Keratinocyte (primary cell): ENCODE measurements at regions not wholly inside any gene's neighbourhood (a gene's known extent, or its start where the extent isn't known, plus 50 kb on each side); places are given as distances from the start of the nearest gene placed in this dataset.

Experiments
- DNase-seq: peaks from one replicate; pipeline ENCODE4 v3.0.0-alpha.2; 2011; ENCODE audit warnings: low read depth, missing footprints, low spot score
- FAIRE-seq: peaks from 2 replicates; lab custom pipeline; 2011; peaks lifted over from hg19 to GRCh38; lab: Jason Lieb, UNC
- H2AFZ ChIP-seq: 2 replicates; pipeline ENCODE4 v1.6.0; 2012; ENCODE audit warnings: low read length, control low read depth, inconsistent platforms; ENCODE audit not compliant: control insufficient read depth
- H3K27ac ChIP-seq: 2 replicates; pipeline ENCODE4 v1.5.1; 2011; ENCODE audit warnings: low read length; ENCODE audit not compliant: control insufficient read depth, insufficient read depth
- H3K27me3 ChIP-seq: 3 replicates; pipeline ENCODE4 v1.6.0; 2011; ENCODE audit warnings: low read length; ENCODE audit not compliant: control insufficient read depth, insufficient read depth; ENCODE audit errors: extremely low read depth
- H3K36me3 ChIP-seq, 2 experiments: 2 replicates in 1 of 2; 3 replicates in 1 of 2; pipeline ENCODE4 v1.5.1; 2011; ENCODE audit warnings: low read length in 2 of 2, mild to moderate bottlenecking in 1 of 2; ENCODE audit not compliant: control insufficient read depth in 2 of 2, insufficient read depth in 2 of 2; ENCODE audit errors: extremely low read depth in 1 of 2
- H3K4me1 ChIP-seq: 3 replicates; pipeline ENCODE4 v1.5.1; 2011; ENCODE audit warnings: low read length; ENCODE audit not compliant: control insufficient read depth, insufficient read depth; ENCODE audit errors: extremely low read depth
- H3K4me2 ChIP-seq: 3 replicates; pipeline ENCODE4 v1.6.0; 2011; ENCODE audit warnings: low read depth, low read length; ENCODE audit not compliant: control insufficient read depth, insufficient read depth; ENCODE audit errors: extremely low read depth
- H3K4me3 ChIP-seq, 3 experiments: fragments of 200-600 bp in 1 of 3; sonication (generic) in 1 of 3; 2 replicates in 2 of 3; 3 replicates in 1 of 3; pipeline ENCODE4 v1.5.1; 2011 to 2016; ENCODE audit warnings: low read length in 3 of 3, mild to moderate bottlenecking in 3 of 3, control low read depth in 2 of 3, inconsistent platforms in 1 of 3, low read depth in 1 of 3, mixed read lengths in 1 of 3, mixed run types in 1 of 3, moderate library complexity in 1 of 3; ENCODE audit not compliant: control insufficient read depth in 2 of 3, insufficient read depth in 2 of 3; ENCODE audit errors: extremely low read depth in 1 of 3
- H3K79me2 ChIP-seq: 2 replicates; pipeline ENCODE4 v1.6.0; 2012; ENCODE audit warnings: low read length; ENCODE audit not compliant: control insufficient read depth, insufficient read depth
- H3K9ac ChIP-seq: 3 replicates; pipeline ENCODE4 v1.6.0; 2011; ENCODE audit warnings: low read length; ENCODE audit not compliant: control insufficient read depth, insufficient read depth; ENCODE audit errors: extremely low read depth
- H3K9me1 ChIP-seq: 3 replicates; pipeline ENCODE4 v1.6.0; 2011; ENCODE audit warnings: low read length; ENCODE audit not compliant: control insufficient read depth, insufficient read depth; ENCODE audit errors: extremely low read depth
- H3K9me3 ChIP-seq: 2 replicates; pipeline ENCODE4 v1.5.1; 2012; ENCODE audit warnings: low read depth, low read length; ENCODE audit not compliant: control insufficient read depth
- H4K20me1 ChIP-seq: 3 replicates; pipeline ENCODE4 v1.6.0; 2011; ENCODE audit warnings: low read length; ENCODE audit not compliant: control insufficient read depth, insufficient read depth; ENCODE audit errors: extremely low read depth
- CTCF ChIP-seq, 3 experiments: IDR thresholded peaks in 1 of 3; conservative IDR thresholded peaks in 1 of 3; optimal IDR thresholded peaks in 1 of 3; 2 replicates in 2 of 3; 3 replicates in 1 of 3; pipeline versions ENCODE3 to v1.5.1; 2011; ENCODE audit warnings: low read length in 3 of 3, mild to moderate bottlenecking in 3 of 3, moderate library complexity in 2 of 3, control low read depth in 1 of 3, inconsistent platforms in 1 of 3; ENCODE audit not compliant: insufficient read depth in 2 of 3; ENCODE audit errors: extremely low read depth in 1 of 3
- EZH2 ChIP-seq: IDR thresholded peaks from one replicate; pipeline ENCODE4 v1.6.1; 2012; ENCODE audit warnings: inconsistent platforms, mild to moderate bottlenecking, low read length, moderate library complexity
- dilution Hi-C: fragments of 300-500 bp; cut with MboI; formaldehyde crosslinking; loops from one replicate; pipeline ENCODE4 v1.7.0; 2020; ENCODE audit warnings: low sequenced_read_pairs; ENCODE audit not compliant: extremely low pct_ligation_motif_present

- Histone ChIP-seq H3K9me1 (no peaks in the 10 kb centered on the region), H3K4me2 (no peak overlapping the region), H3K27ac (no peak overlapping the region), H3K4me1 (no peaks in the 10 kb centered on the region), H3K36me3 (no peaks in the 10 kb centered on the region), H3K4me3 (no peak overlapping the region), H3K9me3 (no peaks in the 10 kb centered on the region), H4K20me1 (no peaks in the 10 kb centered on the region), H2AFZ (no peak overlapping the region), H3K27me3 (no peaks in the 10 kb centered on the region), H3K9ac (no peak overlapping the region), H3K79me2 (no peaks in the 10 kb centered on the region)
- dilution Hi-C loops = no loop called here
- DNase-seq (no peak), FAIRE-seq (no peak)
- no peak for TF ChIP-seq EZH2
- no peak for TF ChIP-seq CTCF (optimal IDR thresholded peaks at IDR 0.05 in 1 of 3, IDR thresholded peaks at IDR 0.05 in 1 of 3, conservative IDR thresholded peaks at IDR 0.05 in 1 of 3; ENCODE audit: extremely low read depth in 1 of 3, insufficient read depth in 2 of 3, low read length in 3 of 3)
These were observed 412.4 kb upstream of the ERCC4 start for GRCh38 chr16:13507530-13507929.

- Histone ChIP-seq H3K9me3 (no peaks in the 10 kb centered on the region), H3K36me3 (no peaks in the 10 kb centered on the region), H3K9me1 (no peaks in the 10 kb centered on the region), H3K4me3 (no peak overlapping the region), H3K4me1 (no peaks in the 10 kb centered on the region), H3K9ac (no peak overlapping the region), H3K4me2 (no peak overlapping the region), H3K79me2 (no peaks in the 10 kb centered on the region), H3K27me3 (no peaks in the 10 kb centered on the region), H2AFZ (no peak overlapping the region), H4K20me1 (no peaks in the 10 kb centered on the region), H3K27ac (no peak overlapping the region)
- TF ChIP-seq CTCF (optimal IDR thresholded peaks at IDR 0.05 in 1 of 3, IDR thresholded peaks at IDR 0.05 in 1 of 3, conservative IDR thresholded peaks at IDR 0.05 in 1 of 3; ENCODE audit: extremely low read depth in 1 of 3, insufficient read depth in 2 of 3, low read length in 3 of 3) = peak in 1 of 3 experiments; percentile 16
- TF ChIP-seq EZH2 = no peak
- dilution Hi-C loops = no loop called here
- no peak for FAIRE-seq
- no peak for DNase-seq
These were observed 409.4 kb upstream of the ERCC4 start for GRCh38 chr16:13510425-13511151.
